SK-N-SH treated with all-trans-retinoic acid at 6 μM for 48 hours (cell line): ENCODE measurements at regions not wholly inside any gene's neighbourhood (a gene's known extent, or its start where the extent isn't known, plus 50 kb on each side); places are given as distances from the start of the nearest gene placed in this dataset.

Source experiments
- ATAC-seq: fragments of 200-7000 bp; cut with Tn5 transposase; 3 replicates; pipeline ENCODE4 v1.9.1; 2020; ENCODE audit warnings: mild to moderate bottlenecking, moderate library complexity
- ARNTL ChIP-seq: fragments of 450-650 bp; formaldehyde crosslinking; IDR thresholded peaks from 2 replicates; pipeline ENCODE4 v1.5.0; 2020; ENCODE audit warnings: low read depth, mild to moderate bottlenecking, moderate library complexity, borderline replicate concordance
- BACH2 ChIP-seq: fragments of 250-450 bp; sonication (Bioruptor Pico); IDR thresholded peaks from 2 replicates; pipeline ENCODE4 v1.9.0; 2021; ENCODE audit warnings: mild to moderate bottlenecking, borderline replicate concordance
- CSDC2 ChIP-seq: fragments of 250-450 bp; sonication (Bioruptor Pico); IDR thresholded peaks from 2 replicates; pipeline ENCODE4 v1.5.0; 2020; ENCODE audit warnings: mild to moderate bottlenecking, moderate library complexity
- ESRRG ChIP-seq: fragments of 250-450 bp; sonication (Bioruptor Pico); IDR thresholded peaks from 2 replicates; pipeline ENCODE4 v1.6.1; 2021; ENCODE audit warnings: mild to moderate bottlenecking
- GLIS3 ChIP-seq: fragments of 250-450 bp; sonication (Bioruptor Pico); IDR thresholded peaks from 2 replicates; pipeline ENCODE4 v1.5.0; 2020; ENCODE audit warnings: mild to moderate bottlenecking, moderate library complexity
- ISL1 ChIP-seq: fragments of 250-450 bp; sonication (Bioruptor Pico); IDR thresholded peaks from 2 replicates; pipeline ENCODE4 v2.1.2; 2022; ENCODE audit warnings: mild to moderate bottlenecking, moderate library complexity
- OSR1 ChIP-seq: fragments of 250-450 bp; sonication (Bioruptor Pico); IDR thresholded peaks from 2 replicates; pipeline ENCODE4 v1.8.0; 2022; ENCODE audit warnings: moderate library complexity, mild to moderate bottlenecking, inconsistent platforms
- PPARA ChIP-seq: fragments of 250-450 bp; sonication (Bioruptor Pico); IDR thresholded peaks from 2 replicates; pipeline ENCODE4 v1.5.0; 2020; ENCODE audit warnings: mild to moderate bottlenecking, borderline replicate concordance
- RARB ChIP-seq: fragments of 250-450 bp; sonication (Bioruptor Pico); IDR thresholded peaks from 2 replicates; pipeline ENCODE4 v1.8.0; 2021; ENCODE audit warnings: mild to moderate bottlenecking, moderate library complexity
- SNAI2 ChIP-seq: fragments of 250-450 bp; sonication (Bioruptor Pico); IDR thresholded peaks from 2 replicates; pipeline ENCODE4 v1.5.0; 2020; ENCODE audit warnings: mild to moderate bottlenecking, moderate library complexity
- TCF4 ChIP-seq: fragments of 250-450 bp; sonication (Bioruptor Pico); IDR thresholded peaks from 2 replicates; pipeline ENCODE4 v1.8.0; 2021; ENCODE audit warnings: mild to moderate bottlenecking, moderate library complexity, borderline replicate concordance
- TOX ChIP-seq: fragments of 250-450 bp; sonication (Bioruptor Pico); IDR thresholded peaks from 2 replicates; pipeline ENCODE4 v1.8.0; 2021; ENCODE audit warnings: mild to moderate bottlenecking, moderate library complexity, borderline replicate concordance
- ZC3H10 ChIP-seq: fragments of 250-450 bp; sonication (Bioruptor Pico); IDR thresholded peaks from 2 replicates; pipeline ENCODE4 v1.5.1; 2021; ENCODE audit warnings: mild to moderate bottlenecking, moderate library complexity
- ZFP3 ChIP-seq: fragments of 250-450 bp; sonication (Bioruptor Pico); IDR thresholded peaks from 2 replicates; pipeline ENCODE4 v1.5.0; 2020; ENCODE audit warnings: mild to moderate bottlenecking, moderate library complexity
- ZFP30 ChIP-seq: fragments of 450-650 bp; formaldehyde crosslinking; IDR thresholded peaks from 2 replicates; pipeline ENCODE4 v1.5.0; 2022; ENCODE audit warnings: mild to moderate bottlenecking, moderate library complexity
- ZNF565 ChIP-seq: fragments of 450-650 bp; formaldehyde crosslinking; conservative IDR thresholded peaks from 2 replicates; pipeline ENCODE4 v1.5.0; 2020; ENCODE audit warnings: low read depth, mild to moderate bottlenecking, moderate library complexity
- ZNF70 ChIP-seq: fragments of 450-650 bp; formaldehyde crosslinking; IDR thresholded peaks from 2 replicates; pipeline ENCODE4 v1.5.0; 2020; ENCODE audit warnings: mild to moderate bottlenecking, moderate library complexity
- ZNF8 ChIP-seq: fragments of 450-650 bp; formaldehyde crosslinking; IDR thresholded peaks from 2 replicates; pipeline ENCODE4 v1.5.0; 2020; ENCODE audit warnings: mild to moderate bottlenecking, moderate library complexity
- TF ChIP-seq, protein P1 (sequence below): fragments of 250-450 bp; sonication (Bioruptor Pico); IDR thresholded peaks from 2 replicates; pipeline ENCODE4 v1.8.0; 2020; ENCODE audit warnings: mild to moderate bottlenecking, moderate library complexity, borderline replicate concordance
- TF ChIP-seq, protein P2 (sequence below): fragments of 250-450 bp; sonication (Bioruptor Pico); IDR thresholded peaks from 2 replicates; pipeline ENCODE4 v1.8.0; 2021; ENCODE audit warnings: low read depth, mild to moderate bottlenecking, moderate library complexity, borderline replicate concordance
- TF ChIP-seq, protein P3 (sequence below): fragments of 250-450 bp; sonication (Bioruptor Pico); IDR thresholded peaks from 2 replicates; pipeline ENCODE4 v1.5.0; 2020; ENCODE audit warnings: mild to moderate bottlenecking, moderate library complexity
- TF ChIP-seq, protein P4 (sequence below): fragments of 250-450 bp; sonication (Bioruptor Pico); IDR thresholded peaks from 2 replicates; pipeline ENCODE4 v1.5.1; 2021; ENCODE audit warnings: mild to moderate bottlenecking, moderate library complexity
- TF ChIP-seq, protein P5 (sequence below): fragments of 250-450 bp; sonication (Bioruptor Pico); IDR thresholded peaks from 2 replicates; pipeline ENCODE4 v1.5.1; 2020; ENCODE audit warnings: low read depth, mild to moderate bottlenecking, moderate library complexity

DNA sequence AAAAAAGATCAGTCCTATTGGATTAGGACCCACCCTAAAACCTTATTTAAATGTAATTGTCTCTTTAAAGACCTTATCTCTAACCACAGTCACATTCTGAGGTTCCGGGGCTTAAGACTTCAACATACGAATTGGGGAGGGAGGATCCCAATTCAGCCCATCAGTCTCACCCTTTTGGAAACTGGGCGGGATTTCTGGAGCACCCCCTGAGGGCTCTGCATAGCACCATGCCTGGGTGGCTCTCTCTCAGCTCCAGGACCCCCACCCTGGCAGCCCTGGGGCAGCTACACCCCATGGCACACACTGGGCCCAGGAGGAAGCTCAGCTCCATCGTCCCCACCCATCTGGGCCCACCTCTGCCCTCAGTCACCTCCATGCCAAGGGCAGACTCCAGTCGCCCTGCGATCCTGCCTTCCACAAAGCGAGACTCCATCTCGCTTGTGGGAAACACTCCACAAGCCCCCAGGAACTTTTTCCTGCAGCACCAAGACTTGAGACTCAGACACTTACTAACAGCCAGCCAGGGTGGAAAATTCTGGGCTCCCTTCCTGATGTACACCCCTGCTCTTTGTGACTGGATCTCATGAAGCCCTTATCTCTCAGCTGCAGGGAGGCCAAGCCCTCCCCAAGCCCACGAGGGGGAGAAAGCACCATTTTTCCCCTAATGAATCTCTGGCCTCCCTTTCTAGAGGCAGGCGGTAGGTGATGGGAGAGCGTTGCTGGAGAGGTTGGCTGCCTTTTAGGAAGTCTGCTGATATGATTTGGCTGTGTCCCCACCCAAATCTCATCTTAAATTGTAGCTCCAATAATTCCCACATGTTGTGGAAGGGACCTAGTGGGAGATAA, 90.8 kb upstream of the KDM7A start:
- ATAC-seq: no peak
- TF ChIP-seq ZNF565 (no peak), SNAI2 (CRISPR knock-in tag) (no peak), ZNF70 (no peak), TOX (no peak), PPARA (CRISPR knock-in tag) (no peak), ARNTL (CRISPR knock-in tag) (no peak), ZC3H10 (no peak), RARB (CRISPR knock-in tag) (no peak), CSDC2 (CRISPR knock-in tag) (no peak), TCF4 (CRISPR knock-in tag) (no peak), ZNF8 (CRISPR knock-in tag) (no peak), GLIS3 (CRISPR knock-in tag) (no peak), OSR1 (CRISPR knock-in tag) (no peak), ZFP30 (CRISPR knock-in tag) (no peak), BACH2 (CRISPR knock-in tag) (no peak), ESRRG (CRISPR knock-in tag) (no peak)
- TF ChIP-seq, protein P1, sequence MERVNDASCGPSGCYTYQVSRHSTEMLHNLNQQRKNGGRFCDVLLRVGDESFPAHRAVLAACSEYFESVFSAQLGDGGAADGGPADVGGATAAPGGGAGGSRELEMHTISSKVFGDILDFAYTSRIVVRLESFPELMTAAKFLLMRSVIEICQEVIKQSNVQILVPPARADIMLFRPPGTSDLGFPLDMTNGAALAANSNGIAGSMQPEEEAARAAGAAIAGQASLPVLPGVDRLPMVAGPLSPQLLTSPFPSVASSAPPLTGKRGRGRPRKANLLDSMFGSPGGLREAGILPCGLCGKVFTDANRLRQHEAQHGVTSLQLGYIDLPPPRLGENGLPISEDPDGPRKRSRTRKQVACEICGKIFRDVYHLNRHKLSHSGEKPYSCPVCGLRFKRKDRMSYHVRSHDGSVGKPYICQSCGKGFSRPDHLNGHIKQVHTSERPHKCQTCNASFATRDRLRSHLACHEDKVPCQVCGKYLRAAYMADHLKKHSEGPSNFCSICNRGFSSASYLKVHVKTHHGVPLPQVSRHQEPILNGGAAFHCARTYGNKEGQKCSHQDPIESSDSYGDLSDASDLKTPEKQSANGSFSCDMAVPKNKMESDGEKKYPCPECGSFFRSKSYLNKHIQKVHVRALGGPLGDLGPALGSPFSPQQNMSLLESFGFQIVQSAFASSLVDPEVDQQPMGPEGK (CRISPR knock-in tag): no peak
- TF ChIP-seq, protein P2, sequence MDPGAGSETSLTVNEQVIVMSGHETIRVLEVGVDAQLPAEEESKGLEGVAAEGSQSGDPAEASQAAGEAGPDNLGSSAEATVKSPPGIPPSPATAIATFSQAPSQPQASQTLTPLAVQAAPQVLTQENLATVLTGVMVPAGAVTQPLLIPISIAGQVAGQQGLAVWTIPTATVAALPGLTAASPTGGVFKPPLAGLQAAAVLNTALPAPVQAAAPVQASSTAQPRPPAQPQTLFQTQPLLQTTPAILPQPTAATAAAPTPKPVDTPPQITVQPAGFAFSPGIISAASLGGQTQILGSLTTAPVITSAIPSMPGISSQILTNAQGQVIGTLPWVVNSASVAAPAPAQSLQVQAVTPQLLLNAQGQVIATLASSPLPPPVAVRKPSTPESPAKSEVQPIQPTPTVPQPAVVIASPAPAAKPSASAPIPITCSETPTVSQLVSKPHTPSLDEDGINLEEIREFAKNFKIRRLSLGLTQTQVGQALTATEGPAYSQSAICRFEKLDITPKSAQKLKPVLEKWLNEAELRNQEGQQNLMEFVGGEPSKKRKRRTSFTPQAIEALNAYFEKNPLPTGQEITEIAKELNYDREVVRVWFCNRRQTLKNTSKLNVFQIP (CRISPR knock-in tag): no peak
- TF ChIP-seq, protein P3, sequence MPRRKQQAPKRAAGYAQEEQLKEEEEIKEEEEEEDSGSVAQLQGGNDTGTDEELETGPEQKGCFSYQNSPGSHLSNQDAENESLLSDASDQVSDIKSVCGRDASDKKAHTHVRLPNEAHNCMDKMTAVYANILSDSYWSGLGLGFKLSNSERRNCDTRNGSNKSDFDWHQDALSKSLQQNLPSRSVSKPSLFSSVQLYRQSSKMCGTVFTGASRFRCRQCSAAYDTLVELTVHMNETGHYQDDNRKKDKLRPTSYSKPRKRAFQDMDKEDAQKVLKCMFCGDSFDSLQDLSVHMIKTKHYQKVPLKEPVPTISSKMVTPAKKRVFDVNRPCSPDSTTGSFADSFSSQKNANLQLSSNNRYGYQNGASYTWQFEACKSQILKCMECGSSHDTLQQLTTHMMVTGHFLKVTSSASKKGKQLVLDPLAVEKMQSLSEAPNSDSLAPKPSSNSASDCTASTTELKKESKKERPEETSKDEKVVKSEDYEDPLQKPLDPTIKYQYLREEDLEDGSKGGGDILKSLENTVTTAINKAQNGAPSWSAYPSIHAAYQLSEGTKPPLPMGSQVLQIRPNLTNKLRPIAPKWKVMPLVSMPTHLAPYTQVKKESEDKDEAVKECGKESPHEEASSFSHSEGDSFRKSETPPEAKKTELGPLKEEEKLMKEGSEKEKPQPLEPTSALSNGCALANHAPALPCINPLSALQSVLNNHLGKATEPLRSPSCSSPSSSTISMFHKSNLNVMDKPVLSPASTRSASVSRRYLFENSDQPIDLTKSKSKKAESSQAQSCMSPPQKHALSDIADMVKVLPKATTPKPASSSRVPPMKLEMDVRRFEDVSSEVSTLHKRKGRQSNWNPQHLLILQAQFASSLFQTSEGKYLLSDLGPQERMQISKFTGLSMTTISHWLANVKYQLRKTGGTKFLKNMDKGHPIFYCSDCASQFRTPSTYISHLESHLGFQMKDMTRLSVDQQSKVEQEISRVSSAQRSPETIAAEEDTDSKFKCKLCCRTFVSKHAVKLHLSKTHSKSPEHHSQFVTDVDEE: no peak

DNA sequence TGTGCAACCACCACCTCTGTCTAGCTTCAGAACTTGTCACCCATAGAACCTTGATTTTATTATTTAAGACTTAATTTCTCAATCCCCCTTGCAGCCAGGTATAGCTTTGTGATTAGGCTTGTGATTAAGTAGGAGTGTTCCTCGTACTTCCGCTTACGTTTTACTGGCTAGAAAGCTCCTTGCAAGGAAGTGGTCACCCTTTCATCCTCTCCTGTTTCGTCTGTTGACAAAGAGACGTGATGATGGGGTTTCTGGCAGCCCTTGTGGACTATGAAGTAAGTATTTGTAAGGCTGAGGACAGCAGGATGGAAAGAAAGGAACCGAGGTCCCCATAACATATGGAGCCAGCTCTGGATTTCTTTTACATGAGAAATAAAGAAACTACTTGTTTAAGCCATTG, 86.5 kb upstream of the KDM7A start:
- no peak for ATAC-seq
- TF ChIP-seq CSDC2 (CRISPR knock-in tag) (no peak), ZNF70 (no peak), ZFP3 (CRISPR knock-in tag) (no peak), GLIS3 (CRISPR knock-in tag) (no peak), TOX (no peak), RARB (CRISPR knock-in tag) (no peak), BACH2 (CRISPR knock-in tag) (no peak), ZC3H10 (no peak), ISL1 (CRISPR knock-in tag) (no peak), ESRRG (CRISPR knock-in tag) (no peak), ARNTL (CRISPR knock-in tag) (no peak), ZFP30 (CRISPR knock-in tag) (no peak), ZNF565 (no peak), SNAI2 (CRISPR knock-in tag) (no peak), PPARA (CRISPR knock-in tag) (no peak)
- TF ChIP-seq, protein P1 (CRISPR knock-in tag): no peak
- TF ChIP-seq, protein P4, sequence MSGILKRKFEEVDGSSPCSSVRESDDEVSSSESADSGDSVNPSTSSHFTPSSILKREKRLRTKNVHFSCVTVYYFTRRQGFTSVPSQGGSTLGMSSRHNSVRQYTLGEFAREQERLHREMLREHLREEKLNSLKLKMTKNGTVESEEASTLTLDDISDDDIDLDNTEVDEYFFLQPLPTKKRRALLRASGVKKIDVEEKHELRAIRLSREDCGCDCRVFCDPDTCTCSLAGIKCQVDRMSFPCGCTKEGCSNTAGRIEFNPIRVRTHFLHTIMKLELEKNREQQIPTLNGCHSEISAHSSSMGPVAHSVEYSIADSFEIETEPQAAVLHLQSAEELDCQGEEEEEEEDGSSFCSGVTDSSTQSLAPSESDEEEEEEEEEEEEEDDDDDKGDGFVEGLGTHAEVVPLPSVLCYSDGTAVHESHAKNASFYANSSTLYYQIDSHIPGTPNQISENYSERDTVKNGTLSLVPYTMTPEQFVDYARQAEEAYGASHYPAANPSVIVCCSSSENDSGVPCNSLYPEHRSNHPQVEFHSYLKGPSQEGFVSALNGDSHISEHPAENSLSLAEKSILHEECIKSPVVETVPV (CRISPR knock-in tag): no peak
- TF ChIP-seq, protein P2 (CRISPR knock-in tag): no peak
- TF ChIP-seq, protein P5, sequence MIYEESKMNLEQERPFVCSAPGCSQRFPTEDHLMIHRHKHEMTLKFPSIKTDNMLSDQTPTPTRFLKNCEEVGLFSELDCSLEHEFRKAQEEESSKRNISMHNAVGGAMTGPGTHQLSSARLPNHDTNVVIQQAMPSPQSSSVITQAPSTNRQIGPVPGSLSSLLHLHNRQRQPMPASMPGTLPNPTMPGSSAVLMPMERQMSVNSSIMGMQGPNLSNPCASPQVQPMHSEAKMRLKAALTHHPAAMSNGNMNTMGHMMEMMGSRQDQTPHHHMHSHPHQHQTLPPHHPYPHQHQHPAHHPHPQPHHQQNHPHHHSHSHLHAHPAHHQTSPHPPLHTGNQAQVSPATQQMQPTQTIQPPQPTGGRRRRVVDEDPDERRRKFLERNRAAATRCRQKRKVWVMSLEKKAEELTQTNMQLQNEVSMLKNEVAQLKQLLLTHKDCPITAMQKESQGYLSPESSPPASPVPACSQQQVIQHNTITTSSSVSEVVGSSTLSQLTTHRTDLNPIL (CRISPR knock-in tag): no peak
